Lower leg skin (tissue), 3 donors: ENCODE measurements at regions not wholly inside any gene's neighbourhood (a gene's known extent, or its start where the extent isn't known, plus 50 kb on each side); places are given as distances from the start of the nearest gene placed in this dataset.

Experiments used
- CTCF ChIP-seq, 3 donors: fragments of 450-650 bp; IDR thresholded peaks; one replicate each; pipeline ENCODE4 v1.5.1; 2016; ENCODE audit warnings: antibody characterized with exemption in 3 of 3, mild to moderate bottlenecking in 3 of 3, moderate library complexity in 2 of 3
- POLR2A ChIP-seq, 2 donors: fragments of 450-650 bp; IDR thresholded peaks; one replicate each; pipeline ENCODE4 v1.6.1; 2016 to 2017; ENCODE audit warnings: antibody characterized with exemption in 2 of 2, mild to moderate bottlenecking in 1 of 2, moderate library complexity in 1 of 2

GRCh38 chr2:147031897-147032296 is 812.9 kb upstream of the ACVR2A start:
- TF ChIP-seq CTCF (IDR thresholded peaks at IDR 0.05) (no peak), POLR2A (IDR thresholded peaks at IDR 0.05) (no peak)
